BLaER1 (cell line): ENCODE measurements at regions not wholly inside any gene's neighbourhood (a gene's known extent, or its start where the extent isn't known, plus 50 kb on each side); places are given as distances from the start of the nearest gene placed in this dataset.

Experiments
- H3K27ac ChIP-seq: shearing (Covaris generic); formaldehyde crosslinking; 2 replicates; pipeline ENCODE4 v1.8.1; 2022
- H3K27me3 ChIP-seq: shearing (Covaris generic); formaldehyde crosslinking; 2 replicates; pipeline ENCODE4 v1.8.1; 2022
- H3K36me3 ChIP-seq: shearing (Covaris generic); formaldehyde crosslinking; 2 replicates; pipeline ENCODE4 v1.8.1; 2022
- H3K4me1 ChIP-seq: shearing (Covaris generic); formaldehyde crosslinking; 2 replicates; pipeline ENCODE4 v1.8.1; 2022
- H3K4me2 ChIP-seq: shearing (Covaris generic); formaldehyde crosslinking; 2 replicates; pipeline ENCODE4 v1.8.1; 2022
- H3K4me3 ChIP-seq: shearing (Covaris generic); formaldehyde crosslinking; 2 replicates; pipeline ENCODE4 v1.8.1; 2022
- H3K9ac ChIP-seq: shearing (Covaris generic); formaldehyde crosslinking; 2 replicates; pipeline ENCODE4 v1.8.1; 2022
- H3K9me3 ChIP-seq: shearing (Covaris generic); formaldehyde crosslinking; 2 replicates; pipeline ENCODE4 v1.8.1; 2022
- H4K20me1 ChIP-seq: shearing (Covaris generic); formaldehyde crosslinking; 2 replicates; pipeline ENCODE4 v1.8.1; 2022
- Cebpa-rat ChIP-seq: shearing (Covaris generic); IDR thresholded peaks from 2 replicates; pipeline ENCODE4 v1.8.1; 2022

GRCh38 chr11:116589402-116589801 is 183.4 kb downstream of the BUD13 start:
- Histone ChIP-seq H3K9ac (no peak overlapping the region), H3K27me3 (no peaks in the 10 kb centered on the region), H3K4me3 (no peak overlapping the region)

GRCh38 chr11:116586392-116586791 is 186.4 kb downstream of the BUD13 start:
- no peak overlapping the region for H3K4me2 ChIP-seq
- H3K4me1 ChIP-seq, result no peaks in the 10 kb centered on the region
- H4K20me1 ChIP-seq, result no peaks in the 10 kb centered on the region
- H3K9me3 ChIP-seq, result no peaks in the 10 kb centered on the region
- H3K27me3 ChIP-seq, result no peaks in the 10 kb centered on the region
- no peak overlapping the region for H3K9ac ChIP-seq
- H3K4me3 ChIP-seq, result no peak overlapping the region
- TF ChIP-seq Cebpa-rat, result no peak
- no peak overlapping the region for H3K27ac ChIP-seq
- H3K36me3 ChIP-seq, result no peaks in the 10 kb centered on the region

More at GRCh38 chr11:116589402-116589801, 183.4 kb downstream of the BUD13 start:
- no peaks in the 10 kb centered on the region for H3K36me3 ChIP-seq
- no peak overlapping the region for H3K27ac ChIP-seq
- no peak overlapping the region for H3K4me2 ChIP-seq
- no peaks in the 10 kb centered on the region for H3K9me3 ChIP-seq
- H3K4me1 ChIP-seq, result no peaks in the 10 kb centered on the region
- no peaks in the 10 kb centered on the region for H4K20me1 ChIP-seq
- TF ChIP-seq Cebpa-rat, result no peak

GRCh38 chr11:116582571-116582970 is 190.2 kb downstream of the BUD13 start:
- Histone ChIP-seq H4K20me1 (no peaks in the 10 kb centered on the region), H3K27ac (no peak overlapping the region), H3K4me1 (no peaks in the 10 kb centered on the region), H3K4me3 (no peak overlapping the region), H3K27me3 (no peaks in the 10 kb centered on the region), H3K9ac (no peak overlapping the region), H3K9me3 (no peaks in the 10 kb centered on the region), H3K36me3 (no peaks in the 10 kb centered on the region), H3K4me2 (no peak overlapping the region)
- TF ChIP-seq Cebpa-rat, result no peak

GRCh38 chr11:116581349-116581748 is 191.4 kb downstream of the BUD13 start:
- TF ChIP-seq Cebpa-rat, result no peak
- no peak overlapping the region for H3K4me2 ChIP-seq
- no peak overlapping the region for H3K9ac ChIP-seq
- no peaks in the 10 kb centered on the region for H4K20me1 ChIP-seq
- H3K4me1 ChIP-seq, result no peaks in the 10 kb centered on the region
- H3K4me3 ChIP-seq, result no peak overlapping the region
- no peaks in the 10 kb centered on the region for H3K36me3 ChIP-seq
- H3K27ac ChIP-seq, result no peak overlapping the region
- H3K9me3 ChIP-seq, result no peaks in the 10 kb centered on the region
- H3K27me3 ChIP-seq, result no peaks in the 10 kb centered on the region

GRCh38 chr11:116580799-116581198 is 192.0 kb downstream of the BUD13 start:
- Histone ChIP-seq H3K9me3 (no peaks in the 10 kb centered on the region), H3K4me2 (no peak overlapping the region), H3K4me1 (no peaks in the 10 kb centered on the region), H3K4me3 (no peak overlapping the region), H4K20me1 (no peaks in the 10 kb centered on the region), H3K27me3 (no peaks in the 10 kb centered on the region), H3K36me3 (no peaks in the 10 kb centered on the region), H3K27ac (no peak overlapping the region), H3K9ac (no peak overlapping the region)
- TF ChIP-seq Cebpa-rat, result no peak

- Histone ChIP-seq H3K27me3 (no peaks in the 10 kb centered on the region), H3K9me3 (no peaks in the 10 kb centered on the region), H3K4me2 (no peak overlapping the region), H4K20me1 (no peaks in the 10 kb centered on the region), H3K36me3 (no peaks in the 10 kb centered on the region), H3K27ac (no peak overlapping the region), H3K4me3 (no peak overlapping the region), H3K9ac (no peak overlapping the region), H3K4me1 (no peaks in the 10 kb centered on the region)
- TF ChIP-seq Cebpa-rat, result no peak
These were observed 192.7 kb downstream of the BUD13 start for GRCh38 chr11:116579857-116580727.

- Histone ChIP-seq H3K4me2 (no peak overlapping the region), H3K9me3 (no peaks in the 10 kb centered on the region), H3K27ac (no peak overlapping the region), H3K9ac (no peak overlapping the region), H3K27me3 (no peaks in the 10 kb centered on the region), H3K4me3 (no peak overlapping the region), H3K36me3 (no peaks in the 10 kb centered on the region), H4K20me1 (no peaks in the 10 kb centered on the region), H3K4me1 (no peaks in the 10 kb centered on the region)
- no peak for TF ChIP-seq Cebpa-rat
These were observed 193.6 kb downstream of the BUD13 start for GRCh38 chr11:116579031-116579653.

GRCh38 chr11:116577956-116578355 is 194.8 kb downstream of the BUD13 start:
- Histone ChIP-seq H3K4me2 (no peak overlapping the region), H3K27ac (no peak overlapping the region), H3K27me3 (no peaks in the 10 kb centered on the region), H3K4me3 (no peak overlapping the region), H3K9me3 (no peaks in the 10 kb centered on the region), H3K36me3 (no peaks in the 10 kb centered on the region), H4K20me1 (no peaks in the 10 kb centered on the region), H3K9ac (no peak overlapping the region), H3K4me1 (no peaks in the 10 kb centered on the region)
- no peak for TF ChIP-seq Cebpa-rat

- H3K9ac ChIP-seq, result no peak overlapping the region
- no peak overlapping the region for H3K4me2 ChIP-seq
- H3K27me3 ChIP-seq, result no peaks in the 10 kb centered on the region
- H3K4me1 ChIP-seq, result no peaks in the 10 kb centered on the region
- no peak for TF ChIP-seq Cebpa-rat
- no peak overlapping the region for H3K27ac ChIP-seq
- no peak overlapping the region for H3K4me3 ChIP-seq
- H4K20me1 ChIP-seq, result no peaks in the 10 kb centered on the region
- H3K9me3 ChIP-seq, result no peaks in the 10 kb centered on the region
- no peaks in the 10 kb centered on the region for H3K36me3 ChIP-seq
These were observed 195.5 kb downstream of the BUD13 start for GRCh38 chr11:116577273-116577672.

- H3K36me3 ChIP-seq, result no peaks in the 10 kb centered on the region
- H3K9me3 ChIP-seq, result no peaks in the 10 kb centered on the region
- no peaks in the 10 kb centered on the region for H3K27me3 ChIP-seq
- no peak for TF ChIP-seq Cebpa-rat
- no peak overlapping the region for H3K9ac ChIP-seq
- H3K4me3 ChIP-seq, result no peak overlapping the region
- H3K4me1 ChIP-seq, result no peaks in the 10 kb centered on the region
- H3K4me2 ChIP-seq, result no peak overlapping the region
- no peak overlapping the region for H3K27ac ChIP-seq
- no peaks in the 10 kb centered on the region for H4K20me1 ChIP-seq
These were observed 196.3 kb downstream of the BUD13 start for GRCh38 chr11:116576526-116576925.
